ENCODE measurements at regions not wholly inside any gene's neighbourhood (a gene's known extent, or its start where the extent isn't known, plus 50 kb on each side); places are given as distances from the start of the nearest gene placed in this dataset.

- ChIA-PET CTCF (no interaction called here), POLR2A (no interaction called here)
- no peak for TF ChIP-seq CTCF (IDR thresholded peaks at IDR 0.05)
- Mint-ChIP-seq H3K36me3 (ENCODE audit: low read depth) (no peaks in the 10 kb centered on the region), H3K4me3 (no peak overlapping the region), H3K27me3 (no peaks in the 10 kb centered on the region), H3K4me1 (peaks cover 4% of the 10 kb centered on the region), H3K9me3 (no peaks in the 10 kb centered on the region), H3K27ac (no peak overlapping the region)
- intact Hi-C loops (cut with micrococcal nuclease) = no loop called here
- ATAC-seq (ENCODE audit: low read depth) (no peak), DNase-seq (no peak)
Observed at GRCh38 chr9:99414321-99414720, 192.2 kb downstream of the SEC61B start.

- POLR2A ChIA-PET = no interaction called here
- CTCF ChIA-PET = no interaction called here
- no peaks in the 10 kb centered on the region for H3K36me3 Mint-ChIP-seq (ENCODE audit: low read depth)
- TF ChIP-seq CTCF (IDR thresholded peaks at IDR 0.05) = no peak
- DNase-seq = no peak
- H3K4me1 Mint-ChIP-seq = peaks cover 4% of the 10 kb centered on the region
- H3K9me3 Mint-ChIP-seq = no peaks in the 10 kb centered on the region
- H3K27me3 Mint-ChIP-seq = no peaks in the 10 kb centered on the region
- no peak overlapping the region for H3K4me3 Mint-ChIP-seq
- no peak for ATAC-seq (ENCODE audit: low read depth)
- no peak overlapping the region for H3K27ac Mint-ChIP-seq
- intact Hi-C loops (cut with micrococcal nuclease) = no loop called here
Observed at GRCh38 chr9:99415606-99416005, 193.5 kb downstream of the SEC61B start.

GRCh38 chr9:99416007-99416406 lies 193.9 kb downstream of the SEC61B start:
- ChIA-PET POLR2A (no interaction called here), CTCF (no interaction called here)
- intact Hi-C loops (cut with micrococcal nuclease) = no loop called here
- no peak for DNase-seq
- Mint-ChIP-seq H3K9me3 (no peaks in the 10 kb centered on the region), H3K4me3 (no peak overlapping the region), H3K36me3 (ENCODE audit: low read depth) (no peaks in the 10 kb centered on the region), H3K27ac (no peak overlapping the region), H3K4me1 (peaks cover 4% of the 10 kb centered on the region), H3K27me3 (no peaks in the 10 kb centered on the region)
- no peak for TF ChIP-seq CTCF (IDR thresholded peaks at IDR 0.05)
- no peak for ATAC-seq (ENCODE audit: low read depth)

- H3K27me3 Mint-ChIP-seq = no peaks in the 10 kb centered on the region
- ChIA-PET POLR2A (interaction anchor here (0.9 kb wide), 1 partner anchor 15 kb away, joined by 3 read pairs; no protein-coding TSS in a partner anchor), CTCF (interaction anchor here (0.7 to 1.4 kb wide), 2 partner anchors 187 to 234 kb away, joined by 3 read pairs; no protein-coding TSS in a partner anchor)
- ATAC-seq (ENCODE audit: low read depth) (no peak), DNase-seq (no peak)
- H3K27ac Mint-ChIP-seq = no peak overlapping the region
- no peaks in the 10 kb centered on the region for H3K36me3 Mint-ChIP-seq (ENCODE audit: low read depth)
- H3K9me3 Mint-ChIP-seq = no peaks in the 10 kb centered on the region
- peaks cover 4% of the 10 kb centered on the region for H3K4me1 Mint-ChIP-seq
- H3K4me3 Mint-ChIP-seq = no peak overlapping the region
- no peak for TF ChIP-seq CTCF (IDR thresholded peaks at IDR 0.05)
- intact Hi-C loops (cut with micrococcal nuclease) = no loop called here
Observed at GRCh38 chr9:99419070-99419469, 197.0 kb downstream of the SEC61B start.

GRCh38 chr9:99421369-99421768 lies 199.3 kb downstream of the SEC61B start:
- ATAC-seq (ENCODE audit: low read depth) (no peak), DNase-seq (no peak)
- TF ChIP-seq CTCF (IDR thresholded peaks at IDR 0.05) = no peak
- Mint-ChIP-seq H3K27ac (no peak overlapping the region), H3K4me1 (no peaks in the 10 kb centered on the region), H3K27me3 (no peaks in the 10 kb centered on the region), H3K36me3 (ENCODE audit: low read depth) (no peaks in the 10 kb centered on the region), H3K4me3 (no peak overlapping the region), H3K9me3 (no peaks in the 10 kb centered on the region)
- ChIA-PET POLR2A (no interaction called here), CTCF (no interaction called here)
- intact Hi-C loops (cut with micrococcal nuclease) = no loop called here

All from activated B cell treated with CpG ODN at 0.5 μM for 24 hours (primary cell).